NB4 (cell line): ENCODE measurements at regions not wholly inside any gene's neighbourhood (a gene's known extent, or its start where the extent isn't known, plus 50 kb on each side); places are given as distances from the start of the nearest gene placed in this dataset.

Experiments used
- CTCF ChIP-seq: IDR thresholded peaks from one replicate; pipeline ENCODE4 v1.5.1; 2012; ENCODE audit warnings: low read depth, low read length
- MAX ChIP-seq: IDR thresholded peaks from 2 replicates; pipeline ENCODE4 v1.6.1; 2011; ENCODE audit warnings: low read depth, low read length
- MYC ChIP-seq: IDR thresholded peaks from 2 replicates; pipeline ENCODE4 v1.6.1; 2011; ENCODE audit warnings: low read depth, low read length
- POLR2A ChIP-seq: IDR thresholded peaks from 2 replicates; pipeline ENCODE4 v1.6.1; 2011; ENCODE audit warnings: mild to moderate bottlenecking; ENCODE audit not compliant: insufficient read length; ENCODE audit errors: extremely low read depth

GRCh38 chr12:82012176-82012575 lies 253.0 kb upstream of the PPFIA2 start:
- TF ChIP-seq CTCF = no peak
- TF ChIP-seq MAX = no peak
- no peak for TF ChIP-seq MYC
- no peak for TF ChIP-seq POLR2A
